ENCODE measurements at regions not wholly inside any gene's neighbourhood (a gene's known extent, or its start where the extent isn't known, plus 50 kb on each side); places are given as distances from the start of the nearest gene placed in this dataset.
"Not testable (repeated sequence)": the region's sequence is repeated elsewhere in the genome, so short reads cannot be mapped to it uniquely, and the experiment has no call there.

DNA sequence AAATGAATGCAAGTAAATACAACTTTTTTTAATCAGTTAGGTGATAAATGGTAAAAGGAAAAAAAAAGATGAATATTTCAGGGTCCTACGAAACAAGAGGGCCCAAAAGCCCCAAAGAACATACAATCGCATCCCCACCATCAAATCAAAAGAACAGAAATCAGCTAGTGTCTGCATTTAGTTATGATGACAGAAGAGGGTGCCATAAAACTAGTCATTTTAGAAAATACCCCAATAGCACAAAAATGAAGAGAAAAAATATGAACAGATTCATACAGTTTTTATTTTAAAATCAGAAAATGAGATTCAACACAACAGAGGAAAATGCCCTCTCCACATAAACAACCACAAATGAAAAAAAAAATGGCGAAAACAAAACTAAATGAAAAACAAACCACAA lies 905.5 kb downstream of the REEP3 start:
- no peak for DNase-seq (ENCODE audit: low spot score)

DNA sequence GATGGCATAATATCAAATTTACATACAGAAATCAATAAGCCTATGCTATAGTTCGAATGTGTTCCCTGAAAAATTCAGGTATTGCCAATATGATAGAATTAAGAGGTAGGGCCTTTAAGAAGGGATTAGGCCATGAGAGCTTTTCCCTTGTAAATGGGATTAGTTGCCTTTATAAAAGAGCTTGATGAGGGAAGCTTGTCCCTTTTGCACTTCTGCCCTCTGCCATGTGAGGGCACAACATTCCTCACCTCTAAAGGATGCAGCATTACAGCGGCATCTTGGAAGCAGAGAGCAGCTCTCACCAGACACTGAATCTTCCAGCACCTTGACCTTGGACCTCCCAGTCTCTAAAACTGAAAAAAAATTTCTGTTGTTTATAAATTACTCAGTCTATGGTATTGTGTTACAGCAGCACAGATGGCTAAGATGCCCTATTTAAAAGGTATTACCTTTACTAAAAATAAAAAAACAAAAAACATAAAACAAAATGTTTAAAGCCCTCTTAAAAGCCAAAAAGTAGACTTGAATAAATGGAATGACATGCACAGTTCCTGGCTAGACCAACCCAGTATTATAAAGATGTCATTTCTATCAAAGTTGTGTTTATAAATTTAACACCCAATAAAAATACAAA lies 909.6 kb downstream of the REEP3 start:
- peak; percentile 26 for DNase-seq (ENCODE audit: low spot score)

- not testable (repeated sequence) for DNase-seq (ENCODE audit: low spot score)
Measured at GRCh38 chr10:64441872-64442271, 920.7 kb downstream of the REEP3 start.

GRCh38 chr10:64444163-64444562 lies 923.0 kb downstream of the REEP3 start:
- DNase-seq (ENCODE audit: low spot score): no peak

DNA sequence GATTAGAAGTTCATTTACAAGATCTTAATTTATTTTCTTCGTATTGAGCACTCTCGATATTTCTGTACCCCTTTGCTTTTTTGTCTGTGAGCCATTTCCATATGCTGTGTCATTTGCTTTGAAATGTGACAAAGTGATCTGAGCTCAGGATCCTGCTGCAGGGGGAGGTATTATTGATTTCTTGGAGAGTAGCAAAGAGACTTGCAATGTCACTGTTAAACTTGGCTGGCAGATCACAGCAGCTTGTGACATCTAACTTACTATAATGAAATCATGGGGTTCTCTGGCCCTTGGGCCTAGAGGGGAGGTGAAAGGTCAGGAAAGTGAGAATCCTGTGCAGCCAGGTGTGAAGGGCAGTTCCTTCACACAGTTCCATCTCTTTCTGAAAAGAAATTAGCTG lies 923.4 kb downstream of the REEP3 start:
- DNase-seq (ENCODE audit: low spot score): no peak

- DNase-seq (ENCODE audit: low spot score): no peak
Measured at GRCh38 chr10:64449603-64450002, 928.4 kb downstream of the REEP3 start.

- no peak for DNase-seq (ENCODE audit: low spot score)
Measured at GRCh38 chr10:64450312-64450711, 929.1 kb downstream of the REEP3 start.

- no peak for DNase-seq (ENCODE audit: low spot score)
Measured at GRCh38 chr10:64454962-64455361, 933.8 kb downstream of the REEP3 start.

GRCh38 chr10:64458306-64458705 lies 937.1 kb downstream of the REEP3 start:
- DNase-seq (ENCODE audit: low spot score): no peak

GRCh38 chr10:64463406-64463805 lies 942.2 kb downstream of the REEP3 start:
- DNase-seq (ENCODE audit: low spot score): no peak

DNA sequence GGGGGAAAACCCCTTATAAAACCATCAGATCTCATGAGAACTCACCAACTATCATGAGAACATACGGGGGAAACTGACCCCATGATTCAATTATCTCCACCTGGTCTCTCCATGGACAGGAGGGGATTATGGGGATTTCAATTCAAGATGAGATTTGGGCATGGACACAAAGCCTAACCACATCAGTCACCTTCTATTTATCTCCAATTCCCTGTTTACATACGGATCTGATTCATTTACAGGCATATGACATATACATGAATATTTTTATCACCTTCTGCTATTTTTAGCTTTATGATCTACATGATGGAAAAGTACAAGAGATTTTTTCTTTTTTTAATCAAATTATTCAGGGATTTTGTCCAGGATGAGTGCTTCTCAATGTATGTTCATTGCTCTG lies 944.5 kb downstream of the REEP3 start:
- no peak for DNase-seq (ENCODE audit: low spot score)

- DNase-seq (ENCODE audit: low spot score): no peak
Measured at GRCh38 chr10:64468219-64468618, 947.0 kb downstream of the REEP3 start.

GRCh38 chr10:64476506-64476905 lies 955.3 kb downstream of the REEP3 start:
- DNase-seq (ENCODE audit: low spot score): no peak

GRCh38 chr10:64477791-64478190 lies 956.6 kb downstream of the REEP3 start:
- DNase-seq (ENCODE audit: low spot score): no peak

GRCh38 chr10:64484811-64485330 lies 963.7 kb downstream of the REEP3 start:
- no peak for DNase-seq (ENCODE audit: low spot score)

DNA sequence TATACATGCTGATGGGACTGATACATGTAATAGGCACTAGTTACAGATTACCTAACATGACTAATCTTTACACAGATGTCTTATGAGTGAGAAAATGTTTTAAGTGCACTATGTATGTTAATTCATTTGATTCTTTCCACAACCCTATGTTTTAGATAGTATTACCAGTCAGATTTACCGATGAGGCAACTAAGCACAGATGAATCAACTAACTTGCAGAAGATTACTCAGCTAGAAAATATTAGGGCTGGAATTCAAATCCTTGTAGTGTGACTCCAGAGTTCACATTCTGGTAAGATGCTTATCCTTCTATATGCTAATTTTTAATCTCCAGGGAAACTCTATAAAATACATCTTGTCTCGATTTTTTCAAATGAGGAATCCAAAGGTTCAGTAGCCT lies 964.9 kb downstream of the REEP3 start:
- DNase-seq (ENCODE audit: low spot score): no peak

DNA sequence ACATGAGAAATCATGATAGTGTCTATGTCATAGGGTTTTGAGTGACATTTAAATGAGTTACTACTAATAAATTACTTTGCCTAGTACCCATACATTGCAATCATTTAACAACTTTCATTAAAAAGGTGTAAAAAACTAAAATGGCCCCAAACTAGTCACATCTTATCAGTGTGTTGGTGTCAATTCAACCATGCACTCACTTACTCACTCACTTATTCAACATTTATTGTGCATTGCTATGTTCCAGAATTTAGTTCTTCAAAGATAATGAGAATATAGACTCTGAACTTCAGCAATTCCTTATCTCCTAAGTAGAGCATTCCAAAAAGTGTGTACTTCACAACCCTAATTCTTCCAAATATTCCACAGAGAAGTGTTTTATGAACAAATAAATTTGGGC lies 965.7 kb downstream of the REEP3 start:
- no peak for DNase-seq (ENCODE audit: low spot score)

DNA sequence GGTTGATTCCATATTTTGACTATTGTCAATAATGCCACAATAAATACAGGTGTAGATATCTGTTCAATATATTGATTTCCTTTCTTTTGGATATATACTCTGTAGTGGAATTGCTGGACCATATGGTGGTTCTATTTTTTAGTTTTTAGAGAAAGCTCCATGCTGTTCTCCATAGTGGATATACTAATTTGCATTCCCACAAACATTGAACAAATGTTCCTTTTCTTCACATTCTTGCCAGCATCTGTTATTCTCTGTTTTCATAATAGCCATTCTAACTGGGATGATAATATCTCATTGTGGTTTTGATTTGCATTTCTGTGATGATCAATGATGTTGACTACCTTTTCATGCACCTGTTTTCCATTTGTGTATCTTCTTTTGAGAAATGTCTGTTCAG lies 973.7 kb downstream of the REEP3 start:
- no peak for DNase-seq (ENCODE audit: low spot score)

GRCh38 chr10:64497306-64497705 lies 976.1 kb downstream of the REEP3 start:
- no peak for DNase-seq (ENCODE audit: low spot score)

GRCh38 chr10:64501807-64502206 lies 980.6 kb downstream of the REEP3 start:
- no peak for DNase-seq (ENCODE audit: low spot score)

- DNase-seq (ENCODE audit: low spot score): no peak
Measured at GRCh38 chr10:64502936-64503335, 981.7 kb downstream of the REEP3 start.

- no peak for DNase-seq (ENCODE audit: low spot score)
Measured at GRCh38 chr10:64503429-64503828, 982.2 kb downstream of the REEP3 start.

DNA sequence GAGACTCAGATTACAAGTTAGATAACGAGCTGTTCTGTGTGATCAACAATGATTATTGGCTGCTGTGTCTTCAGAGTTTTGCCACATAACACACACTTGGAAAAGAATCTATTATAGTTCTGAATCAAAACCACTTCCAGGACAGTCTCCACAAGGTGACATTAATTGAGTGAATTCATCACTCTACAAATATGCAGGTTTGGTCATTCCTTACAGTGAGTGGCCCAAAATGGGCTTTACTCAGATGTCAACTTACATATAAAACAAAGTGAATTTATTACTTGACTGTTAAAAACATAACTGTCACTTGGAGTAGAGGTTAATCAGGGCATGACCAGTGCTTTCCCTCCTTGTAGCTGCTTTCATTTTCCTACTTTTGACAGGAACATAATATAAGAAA lies 984.3 kb downstream of the REEP3 start:
- no peak for DNase-seq (ENCODE audit: low spot score)

- DNase-seq (ENCODE audit: low spot score): no peak
Measured at GRCh38 chr10:64506963-64507362, 985.8 kb downstream of the REEP3 start.

DNA sequence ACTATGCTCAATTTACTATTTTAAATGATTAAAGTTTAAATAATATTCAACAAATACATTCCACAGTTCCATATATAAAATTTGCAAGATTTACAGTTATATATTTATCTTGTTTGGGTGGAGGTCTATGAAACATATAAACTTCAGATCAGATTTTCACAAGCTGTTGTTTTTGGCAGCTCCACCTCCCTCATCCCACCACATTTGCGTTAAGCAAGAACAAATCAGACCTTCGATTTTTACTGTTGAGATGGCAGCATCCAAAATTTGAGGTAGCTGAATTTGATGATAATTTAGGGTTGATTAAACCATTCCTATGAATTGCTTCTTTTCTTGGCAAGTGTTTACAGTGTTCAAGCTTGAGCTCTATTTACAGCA lies 986.4 kb downstream of the REEP3 start:
- DNase-seq (ENCODE audit: low spot score): no peak
